ENCODE measurements at regions not wholly inside any gene's neighbourhood (a gene's known extent, or its start where the extent isn't known, plus 50 kb on each side); places are given as distances from the start of the nearest gene placed in this dataset.

DNA sequence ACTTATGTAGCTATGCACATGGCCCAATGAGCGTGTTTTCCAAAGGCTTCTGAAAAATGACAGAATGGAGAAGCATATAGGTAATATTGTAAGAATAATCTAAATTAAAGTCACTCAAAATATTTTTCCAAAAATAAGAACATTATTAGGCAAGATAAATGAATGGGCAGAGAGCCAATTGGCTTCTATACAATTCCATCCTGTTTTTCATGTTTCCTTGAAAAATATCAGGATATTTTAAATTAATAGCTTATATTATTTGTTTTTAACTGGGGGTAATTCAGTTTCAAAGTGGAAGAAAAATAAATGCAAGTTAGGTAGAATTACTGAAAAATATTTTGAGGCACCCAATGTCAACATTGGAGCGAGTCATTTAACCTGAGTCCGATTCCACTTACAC lies 183.5 kb downstream of the PLK2 start:
- intact Hi-C loops (cut with micrococcal nuclease) = no loop called here
- Mint-ChIP-seq H3K9me3 (no peaks in the 10 kb centered on the region), H3K4me1 (ENCODE audit: low read depth) (peaks cover 11% of the 10 kb centered on the region), H3K27ac (no peak overlapping the region), H3K27me3 (ENCODE audit: low read depth) (peaks cover 8% of the 10 kb centered on the region), H3K36me3 (ENCODE audit: low read depth) (no peaks in the 10 kb centered on the region), H3K4me3 (ENCODE audit: low read depth) (no peak overlapping the region)
- no peak for DNase-seq (ENCODE audit: low spot score)

DNA sequence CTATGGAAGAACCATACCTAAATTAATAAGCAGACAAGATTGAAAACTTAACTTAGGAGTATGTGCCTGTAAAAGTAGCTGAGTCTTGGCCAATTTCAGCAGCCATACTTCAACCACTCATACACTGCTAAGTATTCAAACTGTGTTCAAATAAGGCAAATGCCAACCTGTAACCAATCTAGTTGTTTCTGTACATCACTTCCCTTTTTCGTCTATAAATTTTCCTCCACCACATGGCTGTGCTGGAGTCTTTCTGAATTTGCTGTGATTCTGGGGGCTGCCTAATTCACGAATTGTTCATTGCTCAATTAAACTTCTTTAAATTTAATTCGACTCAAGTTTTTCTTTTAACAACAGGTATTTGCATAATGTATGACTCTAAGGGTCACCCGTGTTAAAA lies 184.4 kb downstream of the PLK2 start:
- H3K4me3 Mint-ChIP-seq (ENCODE audit: low read depth) = no peak overlapping the region
- DNase-seq (ENCODE audit: low spot score) = no peak
- peaks cover 11% of the 10 kb centered on the region for H3K4me1 Mint-ChIP-seq (ENCODE audit: low read depth)
- H3K27ac Mint-ChIP-seq = no peak overlapping the region
- H3K9me3 Mint-ChIP-seq = no peaks in the 10 kb centered on the region
- H3K36me3 Mint-ChIP-seq (ENCODE audit: low read depth) = no peaks in the 10 kb centered on the region
- peaks cover 3% of the 10 kb centered on the region for H3K27me3 Mint-ChIP-seq (ENCODE audit: low read depth)
- intact Hi-C loops (cut with micrococcal nuclease) = no loop called here

DNA sequence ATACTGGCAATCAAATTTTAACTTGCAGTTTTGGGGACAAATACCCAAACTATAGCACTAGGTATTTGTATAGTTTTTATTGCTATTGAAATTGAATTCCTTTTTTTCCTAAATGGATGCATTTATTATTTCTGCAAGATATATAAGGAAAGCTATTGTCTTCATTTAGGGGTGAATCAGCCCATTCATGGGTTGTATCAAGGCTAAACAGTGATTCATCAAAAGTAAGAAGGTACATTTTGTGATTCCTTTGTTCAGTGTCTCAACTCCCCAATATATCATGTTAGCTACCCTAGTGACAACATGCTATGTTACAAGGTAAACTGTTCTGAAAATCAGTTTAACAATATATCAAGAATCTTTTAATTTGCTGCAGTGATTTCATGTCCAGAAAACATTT lies 185.7 kb downstream of the PLK2 start:
- Mint-ChIP-seq H3K27me3 (ENCODE audit: low read depth) (peaks cover 3% of the 10 kb centered on the region), H3K36me3 (ENCODE audit: low read depth) (no peaks in the 10 kb centered on the region), H3K27ac (no peak overlapping the region), H3K4me3 (ENCODE audit: low read depth) (no peak overlapping the region), H3K9me3 (no peaks in the 10 kb centered on the region), H3K4me1 (ENCODE audit: low read depth) (peaks cover 3% of the 10 kb centered on the region)
- no peak for DNase-seq (ENCODE audit: low spot score)
- intact Hi-C loops (cut with micrococcal nuclease) = no loop called here

DNA sequence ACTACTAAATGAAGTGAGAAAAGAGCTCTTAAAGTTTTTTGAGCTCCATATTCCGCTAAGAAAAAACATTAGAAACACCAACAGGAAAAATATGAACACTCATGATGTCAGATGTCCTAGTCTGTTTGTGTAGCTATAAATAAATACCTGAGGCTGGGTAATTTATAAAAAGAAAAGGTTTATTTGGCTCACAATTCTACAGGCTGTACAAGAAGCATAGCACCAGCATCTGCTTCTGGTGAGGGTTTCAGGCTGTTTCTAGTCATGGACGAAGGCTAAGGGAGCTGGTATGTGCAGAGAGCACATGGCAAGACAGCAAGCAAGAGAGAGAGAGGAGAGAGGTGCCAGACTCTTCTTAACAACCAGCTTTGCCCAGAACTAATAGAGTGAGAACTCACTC lies 186.2 kb downstream of the PLK2 start:
- peaks cover under 1% of the 10 kb centered on the region for H3K4me1 Mint-ChIP-seq (ENCODE audit: low read depth)
- H3K27me3 Mint-ChIP-seq (ENCODE audit: low read depth) = peaks cover 3% of the 10 kb centered on the region
- H3K27ac Mint-ChIP-seq = no peak overlapping the region

DNA sequence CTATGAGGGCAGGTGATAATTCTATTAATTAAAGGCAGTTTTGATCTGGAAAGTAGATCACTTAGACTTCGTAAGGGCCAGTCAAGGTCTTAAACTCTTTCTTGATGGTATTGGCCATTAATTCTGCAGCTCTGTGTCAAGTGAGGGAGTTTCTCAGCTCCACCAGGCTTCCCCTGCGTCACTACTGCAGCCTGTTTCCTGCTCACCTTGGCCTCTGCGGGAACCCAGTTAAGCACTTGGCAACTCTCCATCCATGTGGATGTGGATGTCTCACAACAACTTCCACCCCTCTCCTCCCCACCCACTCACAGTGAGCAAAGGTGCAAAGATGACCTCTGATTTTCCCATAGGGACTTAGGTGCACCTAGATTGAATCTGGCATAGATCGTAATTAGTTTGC lies 191.6 kb downstream of the PLK2 start:
- no peaks in the 10 kb centered on the region for H3K9me3 Mint-ChIP-seq
- H3K4me1 Mint-ChIP-seq (ENCODE audit: low read depth) = no peaks in the 10 kb centered on the region
- H3K4me3 Mint-ChIP-seq (ENCODE audit: low read depth) = no peak overlapping the region
- H3K27ac Mint-ChIP-seq = no peak overlapping the region
- DNase-seq (ENCODE audit: low spot score) = no peak
- intact Hi-C loops (cut with micrococcal nuclease) = no loop called here
- no peaks in the 10 kb centered on the region for H3K36me3 Mint-ChIP-seq (ENCODE audit: low read depth)
- H3K27me3 Mint-ChIP-seq (ENCODE audit: low read depth) = peaks cover 2% of the 10 kb centered on the region

More for the DNA sequence above, 186.2 kb downstream of the PLK2 start:
- no peaks in the 10 kb centered on the region for H3K9me3 Mint-ChIP-seq
- no peaks in the 10 kb centered on the region for H3K36me3 Mint-ChIP-seq (ENCODE audit: low read depth)
- intact Hi-C loops (cut with micrococcal nuclease) = no loop called here
- DNase-seq (ENCODE audit: low spot score) = no peak
- no peak overlapping the region for H3K4me3 Mint-ChIP-seq (ENCODE audit: low read depth)

DNA sequence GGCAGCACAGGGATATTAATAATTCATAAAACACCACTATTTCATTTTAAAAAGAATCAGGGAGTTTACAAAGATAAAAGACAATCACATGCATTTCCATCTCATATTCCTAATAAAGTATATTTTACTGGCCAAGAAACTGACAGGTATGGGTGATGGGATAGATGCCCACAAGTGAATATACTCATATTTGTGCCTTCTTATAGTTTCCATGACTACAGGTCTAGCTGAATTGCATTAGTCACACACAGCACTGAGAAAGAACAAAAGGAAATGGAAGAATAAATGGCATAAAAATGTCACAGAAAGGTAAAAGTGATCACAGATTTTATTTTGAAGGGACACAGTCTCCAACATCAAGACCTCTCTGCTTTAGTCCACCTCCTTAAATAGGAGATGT lies 193.5 kb downstream of the PLK2 start:
- Mint-ChIP-seq H3K9me3 (no peaks in the 10 kb centered on the region), H3K27ac (no peak overlapping the region), H3K4me1 (ENCODE audit: low read depth) (no peaks in the 10 kb centered on the region), H3K4me3 (ENCODE audit: low read depth) (no peak overlapping the region), H3K27me3 (ENCODE audit: low read depth) (peaks cover 2% of the 10 kb centered on the region), H3K36me3 (ENCODE audit: low read depth) (no peaks in the 10 kb centered on the region)
- intact Hi-C loops (cut with micrococcal nuclease) = no loop called here
- no peak for DNase-seq (ENCODE audit: low spot score)

- Mint-ChIP-seq H3K27ac (no peak overlapping the region), H3K36me3 (ENCODE audit: low read depth) (no peaks in the 10 kb centered on the region), H3K4me3 (ENCODE audit: low read depth) (no peak overlapping the region), H3K4me1 (ENCODE audit: low read depth) (no peaks in the 10 kb centered on the region), H3K9me3 (no peaks in the 10 kb centered on the region), H3K27me3 (ENCODE audit: low read depth) (peaks cover 2% of the 10 kb centered on the region)
- intact Hi-C loops (cut with micrococcal nuclease) = no loop called here
- DNase-seq (ENCODE audit: low spot score) = no peak
Measured at GRCh38 chr5:58265246-58265930, 194.5 kb downstream of the PLK2 start.

- intact Hi-C loops (cut with micrococcal nuclease) = no loop called here
- no peak overlapping the region for H3K4me3 Mint-ChIP-seq (ENCODE audit: low read depth)
- H3K4me1 Mint-ChIP-seq (ENCODE audit: low read depth) = no peaks in the 10 kb centered on the region
Measured at GRCh38 chr5:58264276-58264675, 195.6 kb downstream of the PLK2 start.

DNA sequence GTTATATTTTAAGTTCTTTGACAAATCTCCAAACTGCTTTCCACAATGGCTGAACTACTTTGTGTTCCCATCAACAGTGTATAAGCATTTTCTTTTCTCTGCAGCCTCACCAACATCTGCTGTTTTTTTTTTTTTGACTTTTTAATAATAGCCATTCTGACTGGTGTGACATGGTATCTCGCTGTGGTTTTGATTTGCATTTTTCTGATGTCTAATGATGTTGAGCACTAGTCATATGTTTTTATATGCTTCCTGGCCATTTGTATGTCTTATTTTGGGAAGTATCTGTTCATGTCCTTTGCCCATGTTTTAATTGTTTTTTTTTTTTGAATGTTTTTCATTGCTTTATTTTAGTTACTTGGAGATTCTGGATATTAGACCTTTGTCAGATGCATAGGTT lies 196.6 kb downstream of the PLK2 start:
- H3K4me1 Mint-ChIP-seq (ENCODE audit: low read depth) = no peaks in the 10 kb centered on the region
- no peak for DNase-seq (ENCODE audit: low spot score)
- H3K27me3 Mint-ChIP-seq (ENCODE audit: low read depth) = peaks cover 2% of the 10 kb centered on the region
- H3K9me3 Mint-ChIP-seq = no peaks in the 10 kb centered on the region
- no peaks in the 10 kb centered on the region for H3K36me3 Mint-ChIP-seq (ENCODE audit: low read depth)
- H3K27ac Mint-ChIP-seq = no peak overlapping the region
- intact Hi-C loops (cut with micrococcal nuclease) = no loop called here
- no peak overlapping the region for H3K4me3 Mint-ChIP-seq (ENCODE audit: low read depth)

More at GRCh38 chr5:58264276-58264675, 195.6 kb downstream of the PLK2 start:
- Mint-ChIP-seq H3K27ac (no peak overlapping the region), H3K36me3 (ENCODE audit: low read depth) (no peaks in the 10 kb centered on the region), H3K27me3 (ENCODE audit: low read depth) (peaks cover 2% of the 10 kb centered on the region), H3K9me3 (no peaks in the 10 kb centered on the region)
- no peak for DNase-seq (ENCODE audit: low spot score)

- DNase-seq (ENCODE audit: low spot score) = no peak
- intact Hi-C loops (cut with micrococcal nuclease) = no loop called here
- no peaks in the 10 kb centered on the region for H3K4me1 Mint-ChIP-seq (ENCODE audit: low read depth)
- no peaks in the 10 kb centered on the region for H3K9me3 Mint-ChIP-seq
- peaks cover 2% of the 10 kb centered on the region for H3K27me3 Mint-ChIP-seq (ENCODE audit: low read depth)
- H3K27ac Mint-ChIP-seq = no peak overlapping the region
- H3K36me3 Mint-ChIP-seq (ENCODE audit: low read depth) = no peaks in the 10 kb centered on the region
- H3K4me3 Mint-ChIP-seq (ENCODE audit: low read depth) = no peak overlapping the region
Measured at GRCh38 chr5:58262226-58262625, 197.7 kb downstream of the PLK2 start.

- no peak for DNase-seq (ENCODE audit: low spot score)
- Mint-ChIP-seq H3K4me1 (ENCODE audit: low read depth) (no peaks in the 10 kb centered on the region), H3K27ac (no peak overlapping the region), H3K36me3 (ENCODE audit: low read depth) (no peaks in the 10 kb centered on the region), H3K9me3 (no peaks in the 10 kb centered on the region), H3K4me3 (ENCODE audit: low read depth) (no peak overlapping the region), H3K27me3 (ENCODE audit: low read depth) (peaks cover 2% of the 10 kb centered on the region)
- intact Hi-C loops (cut with micrococcal nuclease) = no loop called here
Measured at GRCh38 chr5:58261605-58262004, 198.3 kb downstream of the PLK2 start.

GRCh38 chr5:58260243-58260642 lies 199.6 kb downstream of the PLK2 start:
- Mint-ChIP-seq H3K4me1 (ENCODE audit: low read depth) (no peaks in the 10 kb centered on the region), H3K9me3 (no peaks in the 10 kb centered on the region), H3K27me3 (ENCODE audit: low read depth) (no peaks in the 10 kb centered on the region), H3K27ac (no peak overlapping the region), H3K4me3 (ENCODE audit: low read depth) (no peak overlapping the region), H3K36me3 (ENCODE audit: low read depth) (no peaks in the 10 kb centered on the region)
- no peak for DNase-seq (ENCODE audit: low spot score)
- intact Hi-C loops (cut with micrococcal nuclease) = no loop called here

GRCh38 chr5:58259685-58260152 lies 200.2 kb downstream of the PLK2 start:
- Mint-ChIP-seq H3K9me3 (no peaks in the 10 kb centered on the region), H3K27ac (no peak overlapping the region), H3K4me3 (ENCODE audit: low read depth) (no peak overlapping the region), H3K36me3 (ENCODE audit: low read depth) (no peaks in the 10 kb centered on the region), H3K27me3 (ENCODE audit: low read depth) (no peaks in the 10 kb centered on the region), H3K4me1 (ENCODE audit: low read depth) (no peaks in the 10 kb centered on the region)
- DNase-seq (ENCODE audit: low spot score) = no peak
- intact Hi-C loops (cut with micrococcal nuclease) = no loop called here
